IMR-90 (cell line): ENCODE measurements at regions not wholly inside any gene's neighbourhood (a gene's known extent, or its start where the extent isn't known, plus 50 kb on each side); places are given as distances from the start of the nearest gene placed in this dataset.
A peak's percentile ranks its signal among the peaks of the same experiment; 100 is the strongest.

Experiments used
- ATAC-seq: fragments of 200-7000 bp; cut with Tn5 transposase; 2 replicates; pipeline ENCODE4 v1.9.1; 2020; ENCODE audit warnings: low read depth, mild to moderate bottlenecking, moderate library complexity
- BruUV-seq: library from RNA; stranded (reverse); fragments of 400-500 nt; replicated peaks from 2 replicates; lab custom pipeline; 2021; lab: Mats Ljungman, UMichigan
- CTCF ChIA-PET: fragments of 300-600 bp; formaldehyde crosslinking; extraction: SDS; loops from one replicate; lab custom pipeline; 2021; ENCODE audit warnings: antibody characterized with exemption; lab: Yijun Ruan, JAX
- POLR2A ChIA-PET: fragments of 300-600 bp; sonication (Branson Sonifier 250); formaldehyde crosslinking; loops from one replicate; lab custom pipeline; 2022; ENCODE audit warnings: antibody characterized with exemption; ENCODE audit not compliant: unreplicated experiment; lab: Charles Lee
- DNase-seq: peaks from one replicate; pipeline ENCODE4 v3.0.0; 2013
- H2AFZ ChIP-seq: replicated peaks from 2 replicates; pipeline ENCODE3; 2013; ENCODE audit warnings: low read length, mild to moderate bottlenecking; ENCODE audit not compliant: poor library complexity
- H2AK5ac ChIP-seq: 2 replicates; pipeline ENCODE4 v1.6.1; 2013; ENCODE audit warnings: low read depth, low read length, inconsistent platforms
- H2AK9ac ChIP-seq: replicated peaks from 2 replicates; pipeline ENCODE3; 2013; ENCODE audit warnings: mild to moderate bottlenecking, low read depth, low read length, moderate library complexity; ENCODE audit not compliant: poor library complexity
- H2BK120ac ChIP-seq: 2 replicates; pipeline ENCODE4 v1.6.1; 2013; ENCODE audit warnings: low read depth, low read length, inconsistent platforms
- H2BK15ac ChIP-seq: 3 replicates; pipeline ENCODE4 v1.6.1; 2013; ENCODE audit warnings: low read depth, low read length, inconsistent platforms
- H2BK20ac ChIP-seq: 2 replicates; pipeline ENCODE4 v1.6.1; 2013; ENCODE audit warnings: low read depth, mild to moderate bottlenecking, inconsistent platforms, low read length, moderate library complexity
- H2BK5ac ChIP-seq: 2 replicates; pipeline ENCODE4 v1.6.1; 2013; ENCODE audit warnings: mild to moderate bottlenecking, low read depth, low read length, inconsistent platforms; ENCODE audit not compliant: poor library complexity, severe bottlenecking
- H3K14ac ChIP-seq: replicated peaks from 2 replicates; pipeline ENCODE4 v1.6.1; 2013; ENCODE audit warnings: low read depth, low read length, inconsistent platforms
- H3K18ac ChIP-seq: 2 replicates; pipeline ENCODE4 v1.6.1; 2013; ENCODE audit warnings: low read depth, low read length, control low read depth
- H3K23ac ChIP-seq: 2 replicates; pipeline ENCODE4 v1.6.1; 2013; ENCODE audit warnings: low read depth, low read length, inconsistent platforms
- H3K27ac ChIP-seq: 2 replicates; pipeline ENCODE4 v1.5.1; 2013; ENCODE audit warnings: mild to moderate bottlenecking, control low read depth, low read length; ENCODE audit not compliant: insufficient read depth
- H3K27me3 ChIP-seq: 2 replicates; pipeline ENCODE4 v1.6.1; 2013; ENCODE audit warnings: low read length; ENCODE audit not compliant: control insufficient read depth, insufficient read depth
- H3K36me3 ChIP-seq: 2 replicates; pipeline ENCODE4 v1.6.1; 2013; ENCODE audit warnings: low read length, mixed read lengths; ENCODE audit not compliant: control insufficient read depth, insufficient read depth
- H3K4ac ChIP-seq: 2 replicates; pipeline ENCODE4 v1.6.1; 2013; ENCODE audit warnings: low read depth, low read length, inconsistent platforms
- H3K4me1 ChIP-seq: 2 replicates; pipeline ENCODE4 v1.6.1; 2013; ENCODE audit warnings: low read length, mixed read lengths; ENCODE audit not compliant: control insufficient read depth, insufficient read depth
- H3K4me2 ChIP-seq: 2 replicates; pipeline ENCODE4 v1.6.1; 2013; ENCODE audit warnings: low read depth, mild to moderate bottlenecking, control low read depth, low read length, moderate library complexity
- H3K4me3 ChIP-seq: 2 replicates; pipeline ENCODE4 v1.5.1; 2013; ENCODE audit warnings: low read depth, mild to moderate bottlenecking, control low read depth, low read length, moderate library complexity; ENCODE audit not compliant: insufficient read depth
- H3K56ac ChIP-seq: 2 replicates; pipeline ENCODE4 v1.6.1; 2013; ENCODE audit warnings: low read length, inconsistent platforms; ENCODE audit not compliant: insufficient read depth; ENCODE audit errors: extremely low read depth
- H3K79me1 ChIP-seq, 2 experiments: 2 replicates each; pipeline ENCODE4 v1.6.1; 2013; ENCODE audit warnings: low read length in 2 of 2, inconsistent platforms in 1 of 2, low read depth in 1 of 2
- H3K9ac ChIP-seq: 2 replicates; pipeline ENCODE4 v1.6.1; 2013; ENCODE audit warnings: low read depth, low read length, control low read depth
- H3K9me1 ChIP-seq: 2 replicates; pipeline ENCODE4 v1.6.1; 2013; ENCODE audit warnings: low read length, inconsistent platforms; ENCODE audit not compliant: insufficient read depth
- H3K9me3 ChIP-seq: 2 replicates; pipeline ENCODE4 v1.6.1; 2013; ENCODE audit warnings: low read length; ENCODE audit not compliant: control insufficient read depth, insufficient read depth
- H4K20me1 ChIP-seq: 2 replicates; pipeline ENCODE4 v1.6.1; 2013; ENCODE audit warnings: low read length, inconsistent platforms; ENCODE audit not compliant: insufficient read depth
- H4K5ac ChIP-seq: 2 replicates; pipeline ENCODE4 v1.6.1; 2013; ENCODE audit warnings: mild to moderate bottlenecking, low read depth, low read length, control low read depth
- H4K8ac ChIP-seq, 2 experiments: 2 replicates each; pipeline ENCODE4 v1.6.1; 2013; ENCODE audit warnings: low read depth in 2 of 2, low read length in 2 of 2, control low read depth in 1 of 2, inconsistent platforms in 1 of 2
- H4K91ac ChIP-seq: 2 replicates; pipeline ENCODE4 v1.6.1; 2013; ENCODE audit warnings: low read depth, low read length, inconsistent platforms; ENCODE audit not compliant: insufficient read depth
- CEBPB ChIP-seq: IDR thresholded peaks from 2 replicates; pipeline ENCODE4 v1.6.1; 2012; ENCODE audit warnings: low read depth, low read length, improper control_type of control experiment
- CHD1 ChIP-seq: IDR thresholded peaks from 2 replicates; pipeline ENCODE4 v1.6.1; 2012; ENCODE audit warnings: low read depth, low read length, improper control_type of control experiment
- CTCF ChIP-seq: conservative IDR thresholded peaks from 2 replicates; pipeline ENCODE4 v1.5.1; 2012; ENCODE audit warnings: mild to moderate bottlenecking, low read depth, low read length, improper control_type of control experiment
- FOS ChIP-seq: fragments of 150-350 bp; IDR thresholded peaks from 2 replicates; pipeline ENCODE4 v1.6.1; 2016; ENCODE audit warnings: low read depth, low read length
- MAFK ChIP-seq: IDR thresholded peaks from 2 replicates; pipeline ENCODE4 v1.6.1; 2012; ENCODE audit warnings: low read depth, low read length, improper control_type of control experiment
- MAZ ChIP-seq: IDR thresholded peaks from 2 replicates; pipeline ENCODE4 v1.6.1; 2012; ENCODE audit warnings: low read depth, mild to moderate bottlenecking, low read length, improper control_type of control experiment, moderate library complexity, borderline replicate concordance
- NFE2L2 ChIP-seq: fragments of 150-350 bp; IDR thresholded peaks from 2 replicates; pipeline ENCODE4 v1.6.1; 2016; ENCODE audit warnings: low read depth, mild to moderate bottlenecking, low read length
- RAD21 ChIP-seq: IDR thresholded peaks from 2 replicates; pipeline ENCODE4 v1.6.1; 2012; ENCODE audit warnings: low read length, improper control_type of control experiment
- RCOR1 ChIP-seq: IDR thresholded peaks from 2 replicates; pipeline ENCODE4 v1.6.1; 2012; ENCODE audit warnings: mild to moderate bottlenecking, low read length, improper control_type of control experiment; ENCODE audit not compliant: insufficient replicate concordance
- SMC3 ChIP-seq: fragments of 150-350 bp; IDR thresholded peaks from 2 replicates; pipeline ENCODE4 v1.6.1; 2016; ENCODE audit warnings: low read depth, mild to moderate bottlenecking, antibody characterized with exemption, low read length, moderate library complexity
- WGBS, 2 experiments: methylation state at CpG; one replicate each; pipeline versions ENCODE4 v1.1.5 to v1.1.7; 2013; ENCODE audit warnings: missing lambda C conversion rate in 2 of 2; ENCODE audit not compliant: insufficient read length in 1 of 2; ENCODE audit errors: extremely low coverage in 2 of 2; 5-methylcytosine and 5-hydroxymethylcytosine counted together
- dilution Hi-C: fragments of 300-500 bp; cut with HindIII; formaldehyde crosslinking; loops from one replicate; pipeline ENCODE4 v1.14.3; 2018; ENCODE audit warnings: low sequenced_read_pairs; ENCODE audit not compliant: unreplicated experiment
- in situ Hi-C: fragments of 300-500 bp; cut with MboI; formaldehyde crosslinking; loops from 3 replicates; pipeline ENCODE4 v1.14.3; 2019; ENCODE audit warnings: low sequenced_read_pairs, inconsistent platforms, mixed read lengths
- intact Hi-C: fragments of 100-400 bp; cut with micrococcal nuclease; formaldehyde crosslinking; loops from 2 replicates; pipeline ENCODE4 v1.10.0; 2022
- TF ChIP-seq, protein P1 (sequence below): fragments of 150-350 bp; IDR thresholded peaks from 2 replicates; pipeline ENCODE4 v1.6.1; 2017; ENCODE audit warnings: mild to moderate bottlenecking, antibody characterized with exemption, low read length, low read depth

DNA sequence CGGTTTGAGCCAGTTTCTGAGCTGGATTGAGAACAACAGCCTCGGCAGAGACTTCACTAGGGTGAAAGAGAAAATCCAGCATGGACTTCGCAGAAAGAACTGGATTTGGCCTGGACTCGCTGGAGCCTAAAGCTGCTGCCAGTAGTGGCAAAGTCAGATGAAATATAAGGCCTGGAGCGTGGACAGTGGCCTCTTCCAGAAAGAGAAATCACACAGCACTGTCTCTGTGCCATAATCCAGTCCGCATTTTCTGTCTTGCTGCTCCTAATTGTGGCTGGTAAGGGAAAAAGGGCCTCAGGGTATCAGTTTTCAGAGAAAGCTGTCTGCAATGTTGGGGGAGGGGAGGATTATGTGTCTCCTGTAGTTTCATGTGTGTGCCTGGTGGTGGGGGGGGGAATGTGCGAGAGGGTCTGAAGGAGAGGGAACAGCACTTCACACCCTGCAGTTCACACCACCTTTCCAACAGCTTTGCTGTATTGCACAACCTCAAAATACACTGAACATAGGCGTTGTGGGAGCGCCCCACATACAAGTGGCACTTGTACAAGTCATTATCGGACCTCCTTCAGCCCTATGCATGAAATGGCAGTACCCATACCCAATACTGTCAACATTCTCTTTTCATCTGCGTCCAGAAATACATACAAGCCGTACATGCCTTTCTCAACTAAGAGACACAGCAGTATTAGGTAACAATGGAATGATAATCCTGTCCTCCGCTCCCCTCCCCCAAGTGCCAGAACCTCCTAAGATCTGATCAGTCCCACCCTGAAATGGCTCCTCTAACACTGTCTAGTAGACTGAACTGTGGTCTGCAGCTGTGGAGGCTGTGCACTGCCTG, 107.5 kb upstream of the ATF7IP start:
- Histone ChIP-seq H3K23ac (peak overlapping the region; percentile 84), H2BK20ac (peak overlapping the region; percentile 97), H3K14ac (peak overlapping the region; percentile 86), H3K27me3 (no peaks in the 10 kb centered on the region), H3K56ac (peak overlapping the region; percentile 76), H2BK120ac (peak overlapping the region; percentile 97), H4K91ac (peak overlapping the region; percentile 98), H3K27ac (peak overlapping the region; percentile 89), H3K18ac (peak overlapping the region; percentile 84), H3K9ac (peak overlapping the region; percentile 19; the same call in 1 of the 2 replicates), H2AK9ac (peak overlapping the region; percentile 97), H3K4ac (peak overlapping the region; percentile 95), H2AK5ac (peak overlapping the region; percentile 97), H3K9me1 (peaks cover 5% of the 10 kb centered on the region; the same call in 1 of the 2 replicates), H3K4me2 (peak overlapping the region; percentile 50), H2BK5ac (peak overlapping the region; percentile 97), H4K8ac (peak overlapping the region; percentile 92 to 98), H3K79me1 (no peaks in the 10 kb centered on the region), H3K4me1 (peaks cover 18% of the 10 kb centered on the region), H3K36me3 (no peaks in the 10 kb centered on the region), H2AFZ (peak overlapping the region; percentile 94), H4K5ac (peak overlapping the region; percentile 94), H3K9me3 (peaks cover 2% of the 10 kb centered on the region; the same call in 1 of the 2 replicates), H3K4me3 (no peak overlapping the region), H2BK15ac (peak overlapping the region; percentile 99), H4K20me1 (no peaks in the 10 kb centered on the region)
- dilution Hi-C loops = no loop called here
- ChIA-PET POLR2A (interaction anchor here (0.6 to 0.7 kb wide), 4 partner anchors 35 to 404 kb away, joined by 3 to 6 read pairs (median 4); no protein-coding TSS in a partner anchor), CTCF (interaction anchor here (0.6 to 1.9 kb wide), 4 partner anchors 108 to 159 kb away, joined by 3 to 8 read pairs (median 6); partner anchors contain the start of gene ATF7IP)
- in situ Hi-C loops = loop anchor here (5.0 kb wide), 1 partner anchor 514 kb away; a partner anchor contains a TSS
- WGBS, 2 experiments = 10% methylated on average over 2 of the region's 13 CpGs; no CpG with 5 or more reads in 1 of the 2 experiments
- no TSS peak for BruUV-seq
- peak; percentile 100 for DNase-seq
- intact Hi-C loops = loop anchor here (1.0 to 2.0 kb wide), 5 partner anchors 64 to 159 kb away; no protein-coding TSS in a partner anchor
- ATAC-seq = peak; percentile 78
- TF ChIP-seq RCOR1 (peak; percentile 91), MAFK (peak; percentile 68), CHD1 (peak; percentile 67; the same call in 1 of the 2 replicates), NFE2L2 (0 out of 2 replicates have a peak, but pooled peaks have one; percentile 3), FOS (peak; percentile 11; the same call in 1 of the 2 replicates), SMC3 (peak; percentile 39; the same call in 1 of the 2 replicates), CTCF (0 out of 2 replicates have a peak, but pooled peaks have one; percentile 1), MAZ (peak; percentile 45; the same call in 1 of the 2 replicates), CEBPB (peak; percentile 92), RAD21 (peak; percentile 25; the same call in 1 of the 2 replicates)
- TF ChIP-seq, protein P1, sequence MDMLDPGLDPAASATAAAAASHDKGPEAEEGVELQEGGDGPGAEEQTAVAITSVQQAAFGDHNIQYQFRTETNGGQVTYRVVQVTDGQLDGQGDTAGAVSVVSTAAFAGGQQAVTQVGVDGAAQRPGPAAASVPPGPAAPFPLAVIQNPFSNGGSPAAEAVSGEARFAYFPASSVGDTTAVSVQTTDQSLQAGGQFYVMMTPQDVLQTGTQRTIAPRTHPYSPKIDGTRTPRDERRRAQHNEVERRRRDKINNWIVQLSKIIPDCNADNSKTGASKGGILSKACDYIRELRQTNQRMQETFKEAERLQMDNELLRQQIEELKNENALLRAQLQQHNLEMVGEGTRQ = peak; percentile 5; the same call in 1 of the 2 replicates
